ENCODE measurements at regions not wholly inside any gene's neighbourhood (a gene's known extent, or its start where the extent isn't known, plus 50 kb on each side); places are given as distances from the start of the nearest gene placed in this dataset.

DNA sequence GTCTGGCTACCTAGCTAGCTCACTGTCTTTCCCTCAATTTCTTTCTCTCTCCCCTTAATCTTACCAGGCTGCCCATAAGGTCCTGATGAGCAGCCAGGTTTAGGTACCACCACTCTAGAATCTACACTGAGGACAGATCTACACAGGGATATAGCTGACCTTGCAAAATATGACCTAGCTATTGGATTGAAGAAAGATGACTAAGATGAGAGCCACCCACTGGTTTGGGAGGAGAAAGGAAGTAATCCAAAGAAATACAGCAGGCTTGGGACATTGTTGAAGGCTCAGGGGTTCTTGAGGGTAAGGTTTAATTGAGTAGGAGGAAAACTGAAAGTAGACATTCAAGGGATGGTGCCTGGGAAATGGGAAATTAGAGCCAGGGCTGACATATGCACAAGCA, 142.0 kb upstream of the TMC3 start:
- H3K4me3 ChIP-seq: no peak overlapping the region
- no peaks in the 10 kb centered on the region for H3K9me3 Mint-ChIP-seq
- no peaks in the 10 kb centered on the region for H4K20me1 ChIP-seq (replicated peaks; ENCODE audit: insufficient read depth)
- H3K36me3 Mint-ChIP-seq (ENCODE audit: low read depth): no peaks in the 10 kb centered on the region
- peaks cover 2% of the 10 kb centered on the region for H3K27me3 Mint-ChIP-seq (ENCODE audit: insufficient read depth, low read depth, poor library complexity)
- H3K4me3 Mint-ChIP-seq: no peak overlapping the region
- H3K27me3 ChIP-seq (ENCODE audit: insufficient read depth): no peaks in the 10 kb centered on the region
- no peaks in the 10 kb centered on the region for H3K4me1 ChIP-seq (ENCODE audit: insufficient read depth)
- DNase-seq (ENCODE audit: low spot score): no peak
- no peak overlapping the region for H3K27ac Mint-ChIP-seq
- no peaks in the 10 kb centered on the region for H3K9me2 ChIP-seq (ENCODE audit: insufficient read depth)
- H3F3A ChIP-seq (replicated peaks; ENCODE audit: low read depth): no peaks in the 10 kb centered on the region
- H3K36me3 ChIP-seq (ENCODE audit: insufficient read depth): no peaks in the 10 kb centered on the region
- H3K4me1 Mint-ChIP-seq: no peaks in the 10 kb centered on the region
- H3K79me2 ChIP-seq (replicated peaks; ENCODE audit: insufficient read depth): no peaks in the 10 kb centered on the region
- no peak overlapping the region for H2AFZ ChIP-seq
- TF ChIP-seq, protein P1, sequence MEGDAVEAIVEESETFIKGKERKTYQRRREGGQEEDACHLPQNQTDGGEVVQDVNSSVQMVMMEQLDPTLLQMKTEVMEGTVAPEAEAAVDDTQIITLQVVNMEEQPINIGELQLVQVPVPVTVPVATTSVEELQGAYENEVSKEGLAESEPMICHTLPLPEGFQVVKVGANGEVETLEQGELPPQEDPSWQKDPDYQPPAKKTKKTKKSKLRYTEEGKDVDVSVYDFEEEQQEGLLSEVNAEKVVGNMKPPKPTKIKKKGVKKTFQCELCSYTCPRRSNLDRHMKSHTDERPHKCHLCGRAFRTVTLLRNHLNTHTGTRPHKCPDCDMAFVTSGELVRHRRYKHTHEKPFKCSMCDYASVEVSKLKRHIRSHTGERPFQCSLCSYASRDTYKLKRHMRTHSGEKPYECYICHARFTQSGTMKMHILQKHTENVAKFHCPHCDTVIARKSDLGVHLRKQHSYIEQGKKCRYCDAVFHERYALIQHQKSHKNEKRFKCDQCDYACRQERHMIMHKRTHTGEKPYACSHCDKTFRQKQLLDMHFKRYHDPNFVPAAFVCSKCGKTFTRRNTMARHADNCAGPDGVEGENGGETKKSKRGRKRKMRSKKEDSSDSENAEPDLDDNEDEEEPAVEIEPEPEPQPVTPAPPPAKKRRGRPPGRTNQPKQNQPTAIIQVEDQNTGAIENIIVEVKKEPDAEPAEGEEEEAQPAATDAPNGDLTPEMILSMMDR (conservative IDR thresholded peaks at IDR 0.05; ENCODE audit: low read depth in 2 of 2): no peak
- TF ChIP-seq EZH2phosphoT487 (IDR thresholded peaks at IDR 0.05; ENCODE audit: unreplicated experiment): no peak
- TF ChIP-seq, protein P2, sequence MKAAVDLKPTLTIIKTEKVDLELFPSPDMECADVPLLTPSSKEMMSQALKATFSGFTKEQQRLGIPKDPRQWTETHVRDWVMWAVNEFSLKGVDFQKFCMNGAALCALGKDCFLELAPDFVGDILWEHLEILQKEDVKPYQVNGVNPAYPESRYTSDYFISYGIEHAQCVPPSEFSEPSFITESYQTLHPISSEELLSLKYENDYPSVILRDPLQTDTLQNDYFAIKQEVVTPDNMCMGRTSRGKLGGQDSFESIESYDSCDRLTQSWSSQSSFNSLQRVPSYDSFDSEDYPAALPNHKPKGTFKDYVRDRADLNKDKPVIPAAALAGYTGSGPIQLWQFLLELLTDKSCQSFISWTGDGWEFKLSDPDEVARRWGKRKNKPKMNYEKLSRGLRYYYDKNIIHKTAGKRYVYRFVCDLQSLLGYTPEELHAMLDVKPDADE (IDR thresholded peaks at IDR 0.05): no peak
- no peak for TF ChIP-seq ZNF114 (CRISPR knock-in tag; IDR thresholded peaks at IDR 0.05)
- TF ChIP-seq, protein P3, sequence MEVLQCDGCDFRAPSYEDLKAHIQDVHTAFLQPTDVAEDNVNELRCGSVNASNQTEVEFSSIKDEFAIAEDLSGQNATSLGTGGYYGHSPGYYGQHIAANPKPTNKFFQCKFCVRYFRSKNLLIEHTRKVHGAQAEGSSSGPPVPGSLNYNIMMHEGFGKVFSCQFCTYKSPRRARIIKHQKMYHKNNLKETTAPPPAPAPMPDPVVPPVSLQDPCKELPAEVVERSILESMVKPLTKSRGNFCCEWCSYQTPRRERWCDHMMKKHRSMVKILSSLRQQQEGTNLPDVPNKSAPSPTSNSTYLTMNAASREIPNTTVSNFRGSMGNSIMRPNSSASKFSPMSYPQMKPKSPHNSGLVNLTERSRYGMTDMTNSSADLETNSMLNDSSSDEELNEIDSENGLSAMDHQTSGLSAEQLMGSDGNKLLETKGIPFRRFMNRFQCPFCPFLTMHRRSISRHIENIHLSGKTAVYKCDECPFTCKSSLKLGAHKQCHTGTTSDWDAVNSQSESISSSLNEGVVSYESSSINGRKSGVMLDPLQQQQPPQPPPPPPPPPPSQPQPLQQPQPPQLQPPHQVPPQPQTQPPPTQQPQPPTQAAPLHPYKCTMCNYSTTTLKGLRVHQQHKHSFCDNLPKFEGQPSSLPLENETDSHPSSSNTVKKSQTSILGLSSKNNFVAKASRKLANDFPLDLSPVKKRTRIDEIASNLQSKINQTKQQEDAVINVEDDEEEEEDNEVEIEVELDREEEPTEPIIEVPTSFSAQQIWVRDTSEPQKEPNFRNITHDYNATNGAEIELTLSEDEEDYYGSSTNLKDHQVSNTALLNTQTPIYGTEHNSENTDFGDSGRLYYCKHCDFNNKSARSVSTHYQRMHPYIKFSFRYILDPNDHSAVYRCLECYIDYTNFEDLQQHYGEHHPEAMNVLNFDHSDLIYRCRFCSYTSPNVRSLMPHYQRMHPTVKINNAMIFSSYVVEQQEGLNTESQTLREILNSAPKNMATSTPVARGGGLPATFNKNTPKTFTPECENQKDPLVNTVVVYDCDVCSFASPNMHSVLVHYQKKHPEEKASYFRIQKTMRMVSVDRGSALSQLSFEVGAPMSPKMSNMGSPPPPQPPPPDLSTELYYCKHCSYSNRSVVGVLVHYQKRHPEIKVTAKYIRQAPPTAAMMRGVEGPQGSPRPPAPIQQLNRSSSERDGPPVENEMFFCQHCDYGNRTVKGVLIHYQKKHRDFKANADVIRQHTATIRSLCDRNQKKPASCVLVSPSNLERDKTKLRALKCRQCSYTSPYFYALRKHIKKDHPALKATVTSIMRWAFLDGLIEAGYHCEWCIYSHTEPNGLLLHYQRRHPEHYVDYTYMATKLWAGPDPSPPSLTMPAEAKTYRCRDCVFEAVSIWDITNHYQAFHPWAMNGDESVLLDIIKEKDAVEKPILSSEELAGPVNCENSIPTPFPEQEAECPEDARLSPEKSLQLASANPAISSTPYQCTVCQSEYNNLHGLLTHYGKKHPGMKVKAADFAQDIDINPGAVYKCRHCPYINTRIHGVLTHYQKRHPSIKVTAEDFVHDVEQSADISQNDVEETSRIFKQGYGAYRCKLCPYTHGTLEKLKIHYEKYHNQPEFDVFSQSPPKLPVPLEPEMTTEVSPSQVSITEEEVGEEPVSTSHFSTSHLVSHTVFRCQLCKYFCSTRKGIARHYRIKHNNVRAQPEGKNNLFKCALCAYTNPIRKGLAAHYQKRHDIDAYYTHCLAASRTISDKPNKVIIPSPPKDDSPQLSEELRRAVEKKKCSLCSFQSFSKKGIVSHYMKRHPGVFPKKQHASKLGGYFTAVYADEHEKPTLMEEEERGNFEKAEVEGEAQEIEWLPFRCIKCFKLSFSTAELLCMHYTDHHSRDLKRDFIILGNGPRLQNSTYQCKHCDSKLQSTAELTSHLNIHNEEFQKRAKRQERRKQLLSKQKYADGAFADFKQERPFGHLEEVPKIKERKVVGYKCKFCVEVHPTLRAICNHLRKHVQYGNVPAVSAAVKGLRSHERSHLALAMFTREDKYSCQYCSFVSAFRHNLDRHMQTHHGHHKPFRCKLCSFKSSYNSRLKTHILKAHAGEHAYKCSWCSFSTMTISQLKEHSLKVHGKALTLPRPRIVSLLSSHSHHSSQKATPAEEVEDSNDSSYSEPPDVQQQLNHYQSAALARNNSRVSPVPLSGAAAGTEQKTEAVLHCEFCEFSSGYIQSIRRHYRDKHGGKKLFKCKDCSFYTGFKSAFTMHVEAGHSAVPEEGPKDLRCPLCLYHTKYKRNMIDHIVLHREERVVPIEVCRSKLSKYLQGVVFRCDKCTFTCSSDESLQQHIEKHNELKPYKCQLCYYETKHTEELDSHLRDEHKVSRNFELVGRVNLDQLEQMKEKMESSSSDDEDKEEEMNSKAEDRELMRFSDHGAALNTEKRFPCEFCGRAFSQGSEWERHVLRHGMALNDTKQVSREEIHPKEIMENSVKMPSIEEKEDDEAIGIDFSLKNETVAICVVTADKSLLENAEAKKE (CRISPR knock-in tag; IDR thresholded peaks at IDR 0.05): no peak
- TF ChIP-seq, protein P4, sequence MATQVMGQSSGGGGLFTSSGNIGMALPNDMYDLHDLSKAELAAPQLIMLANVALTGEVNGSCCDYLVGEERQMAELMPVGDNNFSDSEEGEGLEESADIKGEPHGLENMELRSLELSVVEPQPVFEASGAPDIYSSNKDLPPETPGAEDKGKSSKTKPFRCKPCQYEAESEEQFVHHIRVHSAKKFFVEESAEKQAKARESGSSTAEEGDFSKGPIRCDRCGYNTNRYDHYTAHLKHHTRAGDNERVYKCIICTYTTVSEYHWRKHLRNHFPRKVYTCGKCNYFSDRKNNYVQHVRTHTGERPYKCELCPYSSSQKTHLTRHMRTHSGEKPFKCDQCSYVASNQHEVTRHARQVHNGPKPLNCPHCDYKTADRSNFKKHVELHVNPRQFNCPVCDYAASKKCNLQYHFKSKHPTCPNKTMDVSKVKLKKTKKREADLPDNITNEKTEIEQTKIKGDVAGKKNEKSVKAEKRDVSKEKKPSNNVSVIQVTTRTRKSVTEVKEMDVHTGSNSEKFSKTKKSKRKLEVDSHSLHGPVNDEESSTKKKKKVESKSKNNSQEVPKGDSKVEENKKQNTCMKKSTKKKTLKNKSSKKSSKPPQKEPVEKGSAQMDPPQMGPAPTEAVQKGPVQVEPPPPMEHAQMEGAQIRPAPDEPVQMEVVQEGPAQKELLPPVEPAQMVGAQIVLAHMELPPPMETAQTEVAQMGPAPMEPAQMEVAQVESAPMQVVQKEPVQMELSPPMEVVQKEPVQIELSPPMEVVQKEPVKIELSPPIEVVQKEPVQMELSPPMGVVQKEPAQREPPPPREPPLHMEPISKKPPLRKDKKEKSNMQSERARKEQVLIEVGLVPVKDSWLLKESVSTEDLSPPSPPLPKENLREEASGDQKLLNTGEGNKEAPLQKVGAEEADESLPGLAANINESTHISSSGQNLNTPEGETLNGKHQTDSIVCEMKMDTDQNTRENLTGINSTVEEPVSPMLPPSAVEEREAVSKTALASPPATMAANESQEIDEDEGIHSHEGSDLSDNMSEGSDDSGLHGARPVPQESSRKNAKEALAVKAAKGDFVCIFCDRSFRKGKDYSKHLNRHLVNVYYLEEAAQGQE (IDR thresholded peaks at IDR 0.05; ENCODE audit: unreplicated experiment): no peak
- TF ChIP-seq STAT1 (IDR thresholded peaks at IDR 0.05; ENCODE audit: unreplicated experiment): no peak
- no peak for TF ChIP-seq ZNF331 (CRISPR knock-in tag; IDR thresholded peaks at IDR 0.05; ENCODE audit: low read depth)
- no peak for TF ChIP-seq POLR2AphosphoS5 (IDR thresholded peaks at IDR 0.05; ENCODE audit: low read depth)
- TF ChIP-seq NANOG (IDR thresholded peaks at IDR 0.05; ENCODE audit: borderline replicate concordance): no peak
- no peak overlapping the region for H3K4me2 ChIP-seq
- no peak overlapping the region for H3K27ac ChIP-seq (ENCODE audit: low read depth)
- ATAC-seq: no peak

Measured in GM23338 (cell line).